ENCODE measurements at regions not wholly inside any gene's neighbourhood (a gene's known extent, or its start where the extent isn't known, plus 50 kb on each side); places are given as distances from the start of the nearest gene placed in this dataset.

DNA sequence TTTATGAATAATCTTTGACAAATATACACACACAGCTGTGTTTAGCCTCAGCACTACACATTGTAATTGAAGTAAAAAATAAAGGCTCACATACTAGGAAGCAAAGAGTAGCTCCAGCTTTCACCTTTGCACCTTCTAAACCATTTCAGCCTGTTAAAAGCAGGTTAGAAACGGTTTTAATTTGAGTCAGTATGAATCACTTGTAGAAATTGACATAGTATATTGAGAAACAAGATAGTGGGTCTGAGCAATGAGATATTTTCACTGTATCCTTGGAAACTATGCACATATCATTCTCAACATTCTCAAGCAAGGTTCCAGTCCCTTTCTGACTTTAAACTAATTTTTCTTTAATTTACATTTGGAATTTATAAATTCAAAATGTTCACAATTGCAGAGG lies 380.3 kb downstream of the AASDHPPT start:
- WGBS (ENCODE audit: low lambda C conversion rate): 5% methylated on average over 1 of the region's 1 CpG
- Histone ChIP-seq H3K79me2 (ENCODE audit: insufficient read depth, low read length) (no peaks in the 10 kb centered on the region), H3K9ac (ENCODE audit: insufficient read depth, low read depth, low read length) (no peak overlapping the region), H3K36me3 (replicated peaks in 1 of 2; ENCODE audit: control insufficient read depth in 1 of 2, insufficient read depth in 2 of 2, low read length in 2 of 2) (no peaks in the 10 kb centered on the region), H3K4me1 (ENCODE audit: insufficient read depth, low read length) (peaks cover 55% of the 10 kb centered on the region), H3K9me3 (ENCODE audit: low read length) (peaks cover 35% of the 10 kb centered on the region), H3K4me2 (ENCODE audit: low read depth, low read length) (no peak overlapping the region), H3K27me3 (ENCODE audit: control insufficient read depth in 1 of 2, insufficient read depth in 2 of 2, low read length in 2 of 2) (no peaks in the 10 kb centered on the region), H3K4me3 (replicated peaks in 1 of 3; ENCODE audit: insufficient read depth in 1 of 3, low read depth in 2 of 3, low read length in 3 of 3) (no peak overlapping the region), H4K20me1 (ENCODE audit: insufficient read depth, low read length) (no peaks in the 10 kb centered on the region), H3K27ac (ENCODE audit: extremely low read length, insufficient read depth, low read length) (no peak overlapping the region), H2AFZ (ENCODE audit: low read length) (no peak overlapping the region)
- peak; percentile 10 for DNase-seq (ENCODE audit: low spot score)
- intact Hi-C loops (cut with micrococcal nuclease; ENCODE audit: unreplicated experiment): no loop called here
- in situ Hi-C loops (cut with HindIII; ENCODE audit: extremely low pct_ligation_motif_present, low pct_unique_long_range_greater_than_20kb): no loop called here
- ChIA-PET CTCF (ENCODE audit: low intra/inter-chr PET ratio, low total read pairs) (no interaction called here), POLR2A (no interaction called here)
- ATAC-seq: no peak
- BruUV-seq (replicated peaks): no TSS peak
- no peak for FAIRE-seq
- TF ChIP-seq HES4 (CRISPR knock-in tag; IDR thresholded peaks at IDR 0.05; ENCODE audit: borderline replicate concordance) (no peak), NKX3-1 (CRISPR knock-in tag; IDR thresholded peaks at IDR 0.05) (no peak), SMARCC2 (IDR thresholded peaks at IDR 0.05) (no peak), ZNF761 (CRISPR knock-in tag; conservative IDR thresholded peaks at IDR 0.05) (no peak), ZNF841 (CRISPR knock-in tag; IDR thresholded peaks at IDR 0.05; ENCODE audit: borderline replicate concordance) (no peak), PITX1 (CRISPR knock-in tag; IDR thresholded peaks at IDR 0.05) (no peak), LCORL (IDR thresholded peaks at IDR 0.05) (no peak), LCORL (CRISPR knock-in tag; IDR thresholded peaks at IDR 0.05) (no peak), HNRNPH1 (optimal IDR thresholded peaks at IDR 0.05; ENCODE audit: low read depth, low read length) (no peak), ZNF891 (CRISPR knock-in tag; IDR thresholded peaks at IDR 0.05) (no peak), RARG (CRISPR knock-in tag; IDR thresholded peaks at IDR 0.05; ENCODE audit: low read depth) (no peak), ZNF747 (CRISPR knock-in tag; IDR thresholded peaks at IDR 0.05; ENCODE audit: borderline replicate concordance) (no peak), RFX3 (CRISPR knock-in tag; IDR thresholded peaks at IDR 0.05) (no peak), FOXK1 (CRISPR knock-in tag; IDR thresholded peaks at IDR 0.05; ENCODE audit: borderline replicate concordance, low read depth) (no peak)
- TF ChIP-seq, protein P1, sequence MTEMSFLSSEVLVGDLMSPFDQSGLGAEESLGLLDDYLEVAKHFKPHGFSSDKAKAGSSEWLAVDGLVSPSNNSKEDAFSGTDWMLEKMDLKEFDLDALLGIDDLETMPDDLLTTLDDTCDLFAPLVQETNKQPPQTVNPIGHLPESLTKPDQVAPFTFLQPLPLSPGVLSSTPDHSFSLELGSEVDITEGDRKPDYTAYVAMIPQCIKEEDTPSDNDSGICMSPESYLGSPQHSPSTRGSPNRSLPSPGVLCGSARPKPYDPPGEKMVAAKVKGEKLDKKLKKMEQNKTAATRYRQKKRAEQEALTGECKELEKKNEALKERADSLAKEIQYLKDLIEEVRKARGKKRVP (CRISPR knock-in tag; IDR thresholded peaks at IDR 0.05): no peak
- TF ChIP-seq, protein P2, sequence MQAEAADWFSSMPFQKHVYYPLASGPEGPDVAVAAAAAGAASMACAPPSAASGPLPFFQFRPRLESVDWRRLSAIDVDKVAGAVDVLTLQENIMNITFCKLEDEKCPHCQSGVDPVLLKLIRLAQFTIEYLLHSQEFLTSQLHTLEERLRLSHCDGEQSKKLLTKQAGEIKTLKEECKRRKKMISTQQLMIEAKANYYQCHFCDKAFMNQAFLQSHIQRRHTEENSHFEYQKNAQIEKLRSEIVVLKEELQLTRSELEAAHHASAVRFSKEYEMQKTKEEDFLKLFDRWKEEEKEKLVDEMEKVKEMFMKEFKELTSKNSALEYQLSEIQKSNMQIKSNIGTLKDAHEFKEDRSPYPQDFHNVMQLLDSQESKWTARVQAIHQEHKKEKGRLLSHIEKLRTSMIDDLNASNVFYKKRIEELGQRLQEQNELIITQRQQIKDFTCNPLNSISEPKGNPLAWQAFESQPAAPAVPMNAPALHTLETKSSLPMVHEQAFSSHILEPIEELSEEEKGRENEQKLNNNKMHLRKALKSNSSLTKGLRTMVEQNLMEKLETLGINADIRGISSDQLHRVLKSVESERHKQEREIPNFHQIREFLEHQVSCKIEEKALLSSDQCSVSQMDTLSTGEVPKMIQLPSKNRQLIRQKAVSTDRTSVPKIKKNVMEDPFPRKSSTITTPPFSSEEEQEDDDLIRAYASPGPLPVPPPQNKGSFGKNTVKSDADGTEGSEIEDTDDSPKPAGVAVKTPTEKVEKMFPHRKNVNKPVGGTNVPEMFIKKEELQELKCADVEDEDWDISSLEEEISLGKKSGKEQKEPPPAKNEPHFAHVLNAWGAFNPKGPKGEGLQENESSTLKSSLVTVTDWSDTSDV (CRISPR knock-in tag; IDR thresholded peaks at IDR 0.05): no peak
- TF ChIP-seq, protein P3, sequence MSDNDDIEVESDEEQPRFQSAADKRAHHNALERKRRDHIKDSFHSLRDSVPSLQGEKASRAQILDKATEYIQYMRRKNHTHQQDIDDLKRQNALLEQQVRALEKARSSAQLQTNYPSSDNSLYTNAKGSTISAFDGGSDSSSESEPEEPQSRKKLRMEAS (IDR thresholded peaks at IDR 0.05): no peak
- TF ChIP-seq, protein P4, sequence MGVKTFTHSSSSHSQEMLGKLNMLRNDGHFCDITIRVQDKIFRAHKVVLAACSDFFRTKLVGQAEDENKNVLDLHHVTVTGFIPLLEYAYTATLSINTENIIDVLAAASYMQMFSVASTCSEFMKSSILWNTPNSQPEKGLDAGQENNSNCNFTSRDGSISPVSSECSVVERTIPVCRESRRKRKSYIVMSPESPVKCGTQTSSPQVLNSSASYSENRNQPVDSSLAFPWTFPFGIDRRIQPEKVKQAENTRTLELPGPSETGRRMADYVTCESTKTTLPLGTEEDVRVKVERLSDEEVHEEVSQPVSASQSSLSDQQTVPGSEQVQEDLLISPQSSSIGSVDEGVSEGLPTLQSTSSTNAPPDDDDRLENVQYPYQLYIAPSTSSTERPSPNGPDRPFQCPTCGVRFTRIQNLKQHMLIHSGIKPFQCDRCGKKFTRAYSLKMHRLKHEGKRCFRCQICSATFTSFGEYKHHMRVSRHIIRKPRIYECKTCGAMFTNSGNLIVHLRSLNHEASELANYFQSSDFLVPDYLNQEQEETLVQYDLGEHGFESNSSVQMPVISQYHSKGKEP (CRISPR knock-in tag; IDR thresholded peaks at IDR 0.05): no peak
- TF ChIP-seq, protein P5, sequence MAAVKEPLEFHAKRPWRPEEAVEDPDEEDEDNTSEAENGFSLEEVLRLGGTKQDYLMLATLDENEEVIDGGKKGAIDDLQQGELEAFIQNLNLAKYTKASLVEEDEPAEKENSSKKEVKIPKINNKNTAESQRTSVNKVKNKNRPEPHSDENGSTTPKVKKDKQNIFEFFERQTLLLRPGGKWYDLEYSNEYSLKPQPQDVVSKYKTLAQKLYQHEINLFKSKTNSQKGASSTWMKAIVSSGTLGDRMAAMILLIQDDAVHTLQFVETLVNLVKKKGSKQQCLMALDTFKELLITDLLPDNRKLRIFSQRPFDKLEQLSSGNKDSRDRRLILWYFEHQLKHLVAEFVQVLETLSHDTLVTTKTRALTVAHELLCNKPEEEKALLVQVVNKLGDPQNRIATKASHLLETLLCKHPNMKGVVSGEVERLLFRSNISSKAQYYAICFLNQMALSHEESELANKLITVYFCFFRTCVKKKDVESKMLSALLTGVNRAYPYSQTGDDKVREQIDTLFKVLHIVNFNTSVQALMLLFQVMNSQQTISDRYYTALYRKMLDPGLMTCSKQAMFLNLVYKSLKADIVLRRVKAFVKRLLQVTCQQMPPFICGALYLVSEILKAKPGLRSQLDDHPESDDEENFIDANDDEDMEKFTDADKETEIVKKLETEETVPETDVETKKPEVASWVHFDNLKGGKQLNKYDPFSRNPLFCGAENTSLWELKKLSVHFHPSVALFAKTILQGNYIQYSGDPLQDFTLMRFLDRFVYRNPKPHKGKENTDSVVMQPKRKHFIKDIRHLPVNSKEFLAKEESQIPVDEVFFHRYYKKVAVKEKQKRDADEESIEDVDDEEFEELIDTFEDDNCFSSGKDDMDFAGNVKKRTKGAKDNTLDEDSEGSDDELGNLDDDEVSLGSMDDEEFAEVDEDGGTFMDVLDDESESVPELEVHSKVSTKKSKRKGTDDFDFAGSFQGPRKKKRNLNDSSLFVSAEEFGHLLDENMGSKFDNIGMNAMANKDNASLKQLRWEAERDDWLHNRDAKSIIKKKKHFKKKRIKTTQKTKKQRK (IDR thresholded peaks at IDR 0.05; ENCODE audit: low read length): no peak
